ENCODE measurements at regions not wholly inside any gene's neighbourhood (a gene's known extent, or its start where the extent isn't known, plus 50 kb on each side); places are given as distances from the start of the nearest gene placed in this dataset.

DNA sequence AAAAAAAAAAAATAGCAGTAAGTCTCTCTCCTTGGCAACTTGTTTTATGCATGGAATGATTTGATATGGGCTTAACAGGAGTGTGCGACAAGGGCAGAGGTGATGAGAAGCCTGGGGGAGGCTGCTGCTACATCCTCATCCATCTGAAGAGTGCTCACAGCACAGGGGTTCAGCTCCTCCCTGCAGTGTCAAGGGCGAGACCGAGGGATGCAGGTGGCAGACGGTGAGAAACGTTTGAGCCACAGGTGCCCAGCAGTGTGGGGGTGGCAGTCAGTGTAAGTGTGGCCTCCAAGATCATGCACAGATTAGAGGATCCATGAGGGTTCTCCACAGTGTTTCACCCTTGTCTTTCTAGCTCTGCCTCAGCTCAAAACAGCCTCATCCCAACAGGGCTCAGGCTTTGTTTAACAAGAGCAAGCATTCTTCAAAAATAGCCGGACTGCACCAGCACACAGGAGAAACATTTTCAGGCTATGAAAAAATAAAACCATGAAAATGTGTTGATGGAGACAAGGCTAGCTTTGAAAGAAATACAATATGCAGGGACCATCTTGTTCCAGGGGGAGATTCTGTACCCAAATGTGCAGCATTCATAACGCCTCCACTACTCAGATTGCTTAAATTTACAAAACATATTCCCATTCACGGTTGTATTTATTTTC is 324.5 kb upstream of the MYT1L start:
- Histone ChIP-seq H3K4me3 (ENCODE audit: low read depth, low read length, poor library complexity, severe bottlenecking) (no peak overlapping the region), H3K9me3 (ENCODE audit: low read length) (no peaks in the 10 kb centered on the region), H3K36me3 (ENCODE audit: insufficient read depth, low read length) (no peaks in the 10 kb centered on the region), H3K9me2 (ENCODE audit: insufficient read depth, low read length) (no peaks in the 10 kb centered on the region), H3K79me2 (ENCODE audit: insufficient read depth, low read depth, low read length) (no peaks in the 10 kb centered on the region), H3K27ac (ENCODE audit: low read depth, low read length, poor library complexity, severe bottlenecking) (no peak overlapping the region), H4K20me1 (ENCODE audit: insufficient read depth, low read length) (no peaks in the 10 kb centered on the region), H2AFZ (ENCODE audit: low read length) (no peak overlapping the region), H3K4me2 (ENCODE audit: low read length) (no peak overlapping the region), H3K4me1 (ENCODE audit: insufficient read depth, low read length, poor library complexity, severe bottlenecking) (no peaks in the 10 kb centered on the region)
- ChIA-PET POLR2A (interaction anchor here (0.6 kb wide), 1 partner anchor 1009 kb away, joined by 3 read pairs; no protein-coding TSS in a partner anchor), CTCF (ENCODE audit: unreplicated experiment) (no interaction called here)
- TF ChIP-seq EZH2phosphoT487 (IDR thresholded peaks at IDR 0.05; ENCODE audit: borderline replicate concordance, low read depth, low read length), result no peak
- TF ChIP-seq, protein P1, sequence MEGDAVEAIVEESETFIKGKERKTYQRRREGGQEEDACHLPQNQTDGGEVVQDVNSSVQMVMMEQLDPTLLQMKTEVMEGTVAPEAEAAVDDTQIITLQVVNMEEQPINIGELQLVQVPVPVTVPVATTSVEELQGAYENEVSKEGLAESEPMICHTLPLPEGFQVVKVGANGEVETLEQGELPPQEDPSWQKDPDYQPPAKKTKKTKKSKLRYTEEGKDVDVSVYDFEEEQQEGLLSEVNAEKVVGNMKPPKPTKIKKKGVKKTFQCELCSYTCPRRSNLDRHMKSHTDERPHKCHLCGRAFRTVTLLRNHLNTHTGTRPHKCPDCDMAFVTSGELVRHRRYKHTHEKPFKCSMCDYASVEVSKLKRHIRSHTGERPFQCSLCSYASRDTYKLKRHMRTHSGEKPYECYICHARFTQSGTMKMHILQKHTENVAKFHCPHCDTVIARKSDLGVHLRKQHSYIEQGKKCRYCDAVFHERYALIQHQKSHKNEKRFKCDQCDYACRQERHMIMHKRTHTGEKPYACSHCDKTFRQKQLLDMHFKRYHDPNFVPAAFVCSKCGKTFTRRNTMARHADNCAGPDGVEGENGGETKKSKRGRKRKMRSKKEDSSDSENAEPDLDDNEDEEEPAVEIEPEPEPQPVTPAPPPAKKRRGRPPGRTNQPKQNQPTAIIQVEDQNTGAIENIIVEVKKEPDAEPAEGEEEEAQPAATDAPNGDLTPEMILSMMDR (conservative IDR thresholded peaks at IDR 0.05; ENCODE audit: low read length), result no peak
- intact Hi-C loops (cut with micrococcal nuclease; ENCODE audit: unreplicated experiment), result no loop called here
- DNase-seq (ENCODE audit: low spot score), result no peak
- BruUV-seq (replicated peaks), result no TSS peak

DNA sequence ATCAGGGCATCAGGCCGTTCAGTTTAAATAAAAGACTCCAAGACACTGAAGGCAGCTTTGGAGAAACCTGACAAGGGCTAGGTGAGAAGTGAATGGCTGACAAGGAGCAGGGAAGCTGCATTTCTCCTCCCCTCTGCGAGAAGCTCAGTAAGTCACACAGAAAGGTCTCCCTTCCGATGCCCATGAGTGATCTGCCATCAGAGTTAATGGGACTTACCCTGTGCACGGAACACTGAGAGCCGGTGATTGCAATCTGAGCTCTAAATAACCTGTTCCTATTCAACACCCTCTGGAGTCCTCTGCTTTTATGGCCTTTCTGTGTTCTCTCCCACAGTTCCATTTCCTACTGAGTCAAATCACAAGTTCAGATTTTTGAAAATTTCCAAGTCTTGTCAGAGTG is 322.2 kb upstream of the MYT1L start:
- intact Hi-C loops (cut with micrococcal nuclease; ENCODE audit: unreplicated experiment), result no loop called here

More for the DNA sequence above, 322.2 kb upstream of the MYT1L start:
- Histone ChIP-seq H2AFZ (ENCODE audit: low read length) (no peak overlapping the region), H3K9me2 (ENCODE audit: insufficient read depth, low read length) (no peaks in the 10 kb centered on the region), H4K20me1 (ENCODE audit: insufficient read depth, low read length) (no peaks in the 10 kb centered on the region), H3K4me2 (ENCODE audit: low read length) (no peak overlapping the region), H3K27ac (ENCODE audit: low read depth, low read length, poor library complexity, severe bottlenecking) (no peak overlapping the region), H3K9me3 (ENCODE audit: low read length) (no peaks in the 10 kb centered on the region), H3K79me2 (ENCODE audit: insufficient read depth, low read depth, low read length) (no peaks in the 10 kb centered on the region), H3K4me3 (ENCODE audit: low read depth, low read length, poor library complexity, severe bottlenecking) (no peak overlapping the region), H3K36me3 (ENCODE audit: insufficient read depth, low read length) (no peaks in the 10 kb centered on the region), H3K4me1 (ENCODE audit: insufficient read depth, low read length, poor library complexity, severe bottlenecking) (no peaks in the 10 kb centered on the region)
- BruUV-seq (replicated peaks), result no TSS peak
- ChIA-PET POLR2A (no interaction called here), CTCF (ENCODE audit: unreplicated experiment) (no interaction called here)
- DNase-seq (ENCODE audit: low spot score), result no peak
- no peak for TF ChIP-seq EZH2phosphoT487 (IDR thresholded peaks at IDR 0.05; ENCODE audit: borderline replicate concordance, low read depth, low read length)
- TF ChIP-seq, protein P1 (conservative IDR thresholded peaks at IDR 0.05; ENCODE audit: low read length), result no peak
